Neural cell (in vitro differentiated cells): ENCODE measurements at regions not wholly inside any gene's neighbourhood (a gene's known extent, or its start where the extent isn't known, plus 50 kb on each side); places are given as distances from the start of the nearest gene placed in this dataset.

Experiments used
- H2AFZ ChIP-seq: fragments of 200-600, 300-800 bp; sonication (generic), shearing (Covaris generic); 2 replicates; pipeline ENCODE4 v1.6.0; 2014; ENCODE audit warnings: low read depth, mild to moderate bottlenecking, antibody characterized with exemption, low read length, moderate library complexity
- H3F3A ChIP-seq: fragments of 200-600 bp; shearing (Covaris generic); 2 replicates; pipeline ENCODE4 v1.6.1; 2016; ENCODE audit warnings: mild to moderate bottlenecking, moderate library complexity, mixed read lengths, antibody characterized with exemption, low read length; ENCODE audit not compliant: insufficient read depth, poor library complexity, severe bottlenecking
- H3K27ac ChIP-seq: fragments of 200-600, 300-800 bp; sonication (generic), shearing (Covaris generic); 2 replicates; pipeline ENCODE4 v1.5.1; 2014; ENCODE audit warnings: mild to moderate bottlenecking, low read length, moderate library complexity
- H3K27me3 ChIP-seq: fragments of 300-800, 200-600 bp; sonication (generic), shearing (Covaris generic); 2 replicates; pipeline ENCODE4 v1.6.0; 2014; ENCODE audit warnings: mild to moderate bottlenecking, low read depth, low read length, moderate library complexity; ENCODE audit not compliant: insufficient read depth
- H3K36me3 ChIP-seq: fragments of 300-800, 200-600 bp; sonication (generic), shearing (Covaris generic); 2 replicates; pipeline ENCODE4 v1.5.1; 2014; ENCODE audit warnings: mild to moderate bottlenecking, antibody characterized with exemption, low read length, moderate library complexity; ENCODE audit not compliant: insufficient read depth
- H3K4me2 ChIP-seq: fragments of 300-800, 200-600 bp; sonication (generic), shearing (Covaris generic); 2 replicates; pipeline ENCODE4 v1.6.0; 2014; ENCODE audit warnings: mild to moderate bottlenecking, low read length
- H3K4me3 ChIP-seq: fragments of 300-800, 200-600 bp; sonication (generic), shearing (Covaris generic); 2 replicates; pipeline ENCODE4 v1.5.1; 2014; ENCODE audit warnings: mild to moderate bottlenecking, low read length, moderate library complexity
- H3K79me2 ChIP-seq: fragments of 200-600 bp; shearing (Covaris generic); replicated peaks from 2 replicates; pipeline ENCODE4 v1.6.0; 2014; ENCODE audit warnings: mild to moderate bottlenecking, low read length, moderate library complexity; ENCODE audit not compliant: insufficient read depth
- H3K9ac ChIP-seq: fragments of 300-800, 200-600 bp; sonication (generic), shearing (Covaris generic); 2 replicates; pipeline ENCODE4 v1.6.1; 2016; ENCODE audit warnings: mild to moderate bottlenecking, low read length, mixed read lengths
- H3K9me2 ChIP-seq: fragments of 200-600 bp; shearing (Covaris generic); 2 replicates; pipeline ENCODE4 v1.6.1; 2016; ENCODE audit warnings: mild to moderate bottlenecking, low read length, mixed read lengths; ENCODE audit not compliant: insufficient read depth
- H3K9me3 ChIP-seq: fragments of 200-600, 300-800 bp; sonication (generic), shearing (Covaris generic); 2 replicates; pipeline ENCODE4 v1.6.1; 2016; ENCODE audit warnings: mild to moderate bottlenecking, mixed run types, low read length, moderate library complexity, mixed read lengths
- H4K20me1 ChIP-seq: fragments of 200-600 bp; shearing (Covaris generic); 2 replicates; pipeline ENCODE4 v1.6.1; 2016; ENCODE audit warnings: mild to moderate bottlenecking, mixed run types; ENCODE audit not compliant: insufficient read depth
- CTCF ChIP-seq: fragments of 450-650 bp; IDR thresholded peaks from 2 replicates; pipeline ENCODE4 v1.5.1; 2014; ENCODE audit warnings: antibody characterized with exemption, mild to moderate bottlenecking, moderate library complexity; ENCODE audit not compliant: poor library complexity, severe bottlenecking
- EP300 ChIP-seq: fragments of 450-650 bp; conservative IDR thresholded peaks from 2 replicates; pipeline ENCODE4 v1.6.1; 2014; ENCODE audit warnings: antibody characterized with exemption, mild to moderate bottlenecking, moderate library complexity; ENCODE audit not compliant: poor library complexity, severe bottlenecking
- EZH2 ChIP-seq: fragments of 200-600, 300-800 bp; shearing (Covaris generic), sonication (generic); IDR thresholded peaks from 2 replicates; pipeline ENCODE4 v1.6.1; 2014; ENCODE audit warnings: antibody characterized with exemption, low read length, borderline replicate concordance, mild to moderate bottlenecking; ENCODE audit not compliant: insufficient read depth, poor library complexity, severe bottlenecking
- MXI1 ChIP-seq: fragments of 450-650 bp; conservative IDR thresholded peaks from 2 replicates; pipeline ENCODE4 v1.6.1; 2014; ENCODE audit warnings: antibody characterized with exemption, mild to moderate bottlenecking; ENCODE audit not compliant: poor library complexity, severe bottlenecking
- POLR2AphosphoS5 ChIP-seq: IDR thresholded peaks from 2 replicates; pipeline ENCODE4 v1.6.1; 2012
- RAD21 ChIP-seq: fragments of 450-650 bp; conservative IDR thresholded peaks from 2 replicates; pipeline ENCODE4 v1.6.1; 2014; ENCODE audit warnings: antibody characterized with exemption, mild to moderate bottlenecking, moderate library complexity
- REST ChIP-seq: IDR thresholded peaks from 2 replicates; pipeline ENCODE4 v1.6.1; 2012; ENCODE audit warnings: borderline replicate concordance
- SMC3 ChIP-seq: fragments of 450-650 bp; conservative IDR thresholded peaks from 2 replicates; pipeline ENCODE4 v1.6.1; 2014; ENCODE audit warnings: antibody characterized with exemption, mild to moderate bottlenecking, moderate library complexity; ENCODE audit not compliant: poor library complexity
- TAF1 ChIP-seq: IDR thresholded peaks from 2 replicates; pipeline ENCODE4 v1.6.1; 2012; ENCODE audit warnings: low read depth

DNA sequence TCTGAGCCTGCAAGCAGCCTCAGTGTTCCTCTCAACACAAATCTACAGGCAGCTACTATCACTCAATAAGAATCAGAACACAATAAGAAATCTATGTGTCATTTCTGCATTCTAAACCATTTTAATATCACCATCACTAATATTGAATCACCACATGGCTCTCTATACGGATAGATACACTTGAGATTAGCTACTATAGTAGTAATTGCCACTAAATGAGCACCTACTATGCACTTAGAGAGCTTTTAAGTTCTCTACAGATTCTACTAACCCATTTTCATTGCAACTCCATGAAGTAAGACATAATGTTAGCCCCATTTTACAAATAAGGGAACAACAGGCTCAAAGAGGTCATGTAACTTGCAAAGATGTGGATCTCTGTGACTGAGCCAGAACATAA is 132.8 kb upstream of the DYNLRB2 start:
- no peak overlapping the region for H3K9ac ChIP-seq
- H3K9me2 ChIP-seq: no peaks in the 10 kb centered on the region
- no peak overlapping the region for H3K4me2 ChIP-seq
- no peaks in the 10 kb centered on the region for H3K9me3 ChIP-seq
- no peaks in the 10 kb centered on the region for H3K79me2 ChIP-seq
- H3K27me3 ChIP-seq: no peaks in the 10 kb centered on the region
- H3K27ac ChIP-seq: no peak overlapping the region
- no peaks in the 10 kb centered on the region for H3K36me3 ChIP-seq
- no peak overlapping the region for H3K4me3 ChIP-seq
- H3F3A ChIP-seq: no peaks in the 10 kb centered on the region
- H4K20me1 ChIP-seq: no peaks in the 10 kb centered on the region
- TF ChIP-seq REST: no peak
- TF ChIP-seq CTCF: no peak
- TF ChIP-seq EP300: no peak
- no peak for TF ChIP-seq RAD21
- no peak for TF ChIP-seq EZH2
- no peak for TF ChIP-seq TAF1
- no peak for TF ChIP-seq POLR2AphosphoS5
- no peak for TF ChIP-seq MXI1
- no peak for TF ChIP-seq SMC3
- no peak overlapping the region for H2AFZ ChIP-seq

DNA sequence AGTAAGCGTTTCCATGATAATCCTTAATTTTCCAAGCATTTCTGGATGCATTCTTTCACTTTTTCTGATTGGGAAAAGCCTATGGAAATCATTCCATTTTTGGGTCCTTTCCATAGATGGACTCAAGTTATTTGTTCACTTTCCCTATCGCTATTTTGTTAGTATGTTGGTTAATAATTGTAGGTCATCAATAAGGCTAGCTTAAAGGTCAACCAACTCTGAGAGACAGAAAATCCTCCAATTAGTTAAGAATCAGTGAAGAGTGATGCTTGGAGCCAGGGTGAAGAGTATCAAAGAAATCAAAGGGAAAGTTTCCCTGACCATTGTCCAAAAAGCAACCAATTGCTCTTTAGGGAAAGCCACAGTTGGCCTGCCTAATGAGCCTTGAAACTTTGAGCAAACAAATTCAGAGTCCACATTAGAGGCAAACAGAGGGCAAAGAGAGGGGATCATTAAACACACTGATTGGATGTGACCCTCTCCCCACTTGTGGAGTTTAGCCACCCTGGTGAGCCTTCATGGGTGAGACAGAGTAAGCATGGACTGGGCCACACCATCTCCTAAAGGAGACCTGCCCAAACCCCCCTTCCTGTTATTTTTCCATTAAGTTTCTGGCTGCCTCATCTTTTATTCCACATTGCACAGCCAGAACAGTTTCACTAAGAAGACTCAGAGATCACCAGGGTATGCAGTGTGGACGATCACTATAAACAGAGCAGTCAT is 133.4 kb upstream of the DYNLRB2 start:
- no peak overlapping the region for H3K9ac ChIP-seq
- H3K27me3 ChIP-seq: no peaks in the 10 kb centered on the region
- H3K36me3 ChIP-seq: no peaks in the 10 kb centered on the region
- H3K9me3 ChIP-seq: no peaks in the 10 kb centered on the region
- H2AFZ ChIP-seq: no peak overlapping the region
- H3K79me2 ChIP-seq: no peaks in the 10 kb centered on the region
- H3K27ac ChIP-seq: no peak overlapping the region
- no peaks in the 10 kb centered on the region for H3F3A ChIP-seq
- H3K4me3 ChIP-seq: no peak overlapping the region
- no peak overlapping the region for H3K4me2 ChIP-seq
- no peaks in the 10 kb centered on the region for H3K9me2 ChIP-seq
- no peak for TF ChIP-seq RAD21
- no peak for TF ChIP-seq POLR2AphosphoS5
- TF ChIP-seq SMC3: no peak
- TF ChIP-seq EZH2: no peak
- TF ChIP-seq REST: no peak
- H4K20me1 ChIP-seq: no peaks in the 10 kb centered on the region
